Suprapubic skin (tissue), 4 donors: ENCODE measurements at regions not wholly inside any gene's neighbourhood (a gene's known extent, or its start where the extent isn't known, plus 50 kb on each side); places are given as distances from the start of the nearest gene placed in this dataset.

Experiments used
- DNase-seq, 2 donors: peaks; one replicate each; pipeline ENCODE4 v3.0.0-alpha.2; 2019; ENCODE audit warnings: low spot score in 2 of 2
- H3K27ac ChIP-seq: fragments of 200-600 bp; sonication (generic); one replicate; pipeline ENCODE4 v1.5.1; 2019
- H3K27me3 ChIP-seq: fragments of 200-600 bp; sonication (generic); one replicate; pipeline ENCODE4 v1.5.1; 2019
- H3K36me3 ChIP-seq: fragments of 200-600 bp; sonication (generic); one replicate; pipeline ENCODE4 v1.5.1; 2019
- H3K4me1 ChIP-seq: fragments of 200-600 bp; sonication (generic); one replicate; pipeline ENCODE4 v1.5.1; 2019
- H3K4me3 ChIP-seq: fragments of 200-600 bp; sonication (generic); one replicate; pipeline ENCODE4 v1.5.1; 2019; ENCODE audit warnings: mild to moderate bottlenecking
- H3K9me3 ChIP-seq: fragments of 200-600 bp; sonication (generic); one replicate; pipeline ENCODE4 v1.5.1; 2019
- CTCF ChIP-seq, 2 donors: fragments of 200-600 bp in 1 of 2; fragments of 450-650 bp in 1 of 2; sonication (generic) in 1 of 2; IDR thresholded peaks; one replicate each; pipeline ENCODE4 v1.5.1; 2016 to 2019; ENCODE audit warnings: antibody characterized with exemption in 2 of 2, mild to moderate bottlenecking in 1 of 2, moderate library complexity in 1 of 2
- EP300 ChIP-seq: sonication (generic); formaldehyde crosslinking; IDR thresholded peaks from one replicate; pipeline ENCODE4 v1.6.1; 2017; ENCODE audit warnings: antibody characterized with exemption
- POLR2A ChIP-seq, 2 donors: fragments of 450-650 bp; IDR thresholded peaks; one replicate each; pipeline ENCODE4 v1.6.1; 2017; ENCODE audit warnings: antibody characterized with exemption in 2 of 2, mild to moderate bottlenecking in 2 of 2, moderate library complexity in 2 of 2
- POLR2AphosphoS5 ChIP-seq, 3 donors: sonication (generic); formaldehyde crosslinking; IDR thresholded peaks; one replicate each; pipeline ENCODE4 v1.6.1; 2017; ENCODE audit warnings: antibody characterized with exemption in 3 of 3
- WGBS: methylation state at CpG from one replicate; pipeline ENCODE4 v1.1.5; 2018; 5-methylcytosine and 5-hydroxymethylcytosine counted together

GRCh38 chr15:97841558-97841957 lies 118.9 kb upstream of the ARRDC4 start:
- Histone ChIP-seq H3K4me3 (no peak overlapping the region), H3K36me3 (no peaks in the 10 kb centered on the region), H3K9me3 (no peaks in the 10 kb centered on the region), H3K27me3 (no peaks in the 10 kb centered on the region), H3K4me1 (no peaks in the 10 kb centered on the region), H3K27ac (no peak overlapping the region)
- no peak for DNase-seq
- TF ChIP-seq POLR2AphosphoS5 (IDR thresholded peaks at IDR 0.05) (no peak), POLR2A (IDR thresholded peaks at IDR 0.05) (no peak), EP300 (no peak), CTCF (IDR thresholded peaks at IDR 0.05) (no peak)
- 82% methylated on average over 3 of the region's 3 CpGs for WGBS

GRCh38 chr15:97849183-97849582 lies 111.3 kb upstream of the ARRDC4 start:
- Histone ChIP-seq H3K27me3 (no peaks in the 10 kb centered on the region), H3K4me1 (no peaks in the 10 kb centered on the region), H3K4me3 (no peak overlapping the region), H3K27ac (no peak overlapping the region), H3K9me3 (no peaks in the 10 kb centered on the region), H3K36me3 (no peaks in the 10 kb centered on the region)
- no peak for TF ChIP-seq CTCF (IDR thresholded peaks at IDR 0.05)
- TF ChIP-seq POLR2A (IDR thresholded peaks at IDR 0.05), result no peak
- no peak for TF ChIP-seq POLR2AphosphoS5 (IDR thresholded peaks at IDR 0.05)
- TF ChIP-seq EP300, result no peak
- WGBS, result 78% methylated on average over 6 of the region's 6 CpGs
- no peak for DNase-seq

GRCh38 chr15:97858296-97858695 lies 102.2 kb upstream of the ARRDC4 start:
- WGBS, result 63% methylated on average over 2 of the region's 2 CpGs
- DNase-seq, result no peak
- no peak overlapping the region for H3K27ac ChIP-seq
- no peaks in the 10 kb centered on the region for H3K4me1 ChIP-seq
- H3K4me3 ChIP-seq, result no peak overlapping the region
- H3K27me3 ChIP-seq, result no peaks in the 10 kb centered on the region
- TF ChIP-seq POLR2A (IDR thresholded peaks at IDR 0.05) (no peak), POLR2AphosphoS5 (IDR thresholded peaks at IDR 0.05) (no peak), CTCF (IDR thresholded peaks at IDR 0.05) (no peak), EP300 (no peak)
- H3K9me3 ChIP-seq, result no peaks in the 10 kb centered on the region
- H3K36me3 ChIP-seq, result no peaks in the 10 kb centered on the region

GRCh38 chr15:97861529-97862260 lies 98.8 kb upstream of the ARRDC4 start:
- no peak for DNase-seq
- Histone ChIP-seq H3K27me3 (no peaks in the 10 kb centered on the region), H3K9me3 (no peaks in the 10 kb centered on the region), H3K4me3 (no peak overlapping the region), H3K27ac (no peak overlapping the region), H3K36me3 (no peaks in the 10 kb centered on the region), H3K4me1 (no peaks in the 10 kb centered on the region)
- 58% methylated on average over 2 of the region's 2 CpGs for WGBS
- no peak for TF ChIP-seq EP300
- no peak for TF ChIP-seq POLR2AphosphoS5 (IDR thresholded peaks at IDR 0.05)
- no peak for TF ChIP-seq CTCF (IDR thresholded peaks at IDR 0.05)
- TF ChIP-seq POLR2A (IDR thresholded peaks at IDR 0.05), result no peak

GRCh38 chr15:97866959-97867358 lies 93.5 kb upstream of the ARRDC4 start:
- Histone ChIP-seq H3K27ac (no peak overlapping the region), H3K4me3 (no peak overlapping the region), H3K27me3 (peaks cover 5% of the 10 kb centered on the region), H3K9me3 (no peaks in the 10 kb centered on the region), H3K36me3 (no peaks in the 10 kb centered on the region), H3K4me1 (no peaks in the 10 kb centered on the region)
- no peak for DNase-seq
- TF ChIP-seq EP300, result no peak
- no peak for TF ChIP-seq POLR2AphosphoS5 (IDR thresholded peaks at IDR 0.05)
- TF ChIP-seq CTCF (IDR thresholded peaks at IDR 0.05), result no peak
- WGBS, result 77% methylated on average over 9 of the region's 9 CpGs
